GM23338 (cell line): ENCODE measurements at regions not wholly inside any gene's neighbourhood (a gene's known extent, or its start where the extent isn't known, plus 50 kb on each side); places are given as distances from the start of the nearest gene placed in this dataset.

Experiments used
- ATAC-seq: fragments of 200-7000 bp; cut with Tn5 transposase; 3 replicates; pipeline ENCODE4 v1.9.1; 2020
- DNase-seq: peaks from one replicate; pipeline ENCODE4 v3.0.0-alpha.2; 2015; ENCODE audit warnings: low spot score
- H2AFZ ChIP-seq: fragments of 200-600 bp; sonication (generic); 2 replicates; pipeline ENCODE4 v1.8.0; 2016; ENCODE audit warnings: antibody characterized with exemption, mild to moderate bottlenecking, moderate library complexity
- H3F3A ChIP-seq: fragments of 200-600 bp; sonication (generic); replicated peaks from 2 replicates; pipeline ENCODE4 v1.8.0; 2017; ENCODE audit warnings: antibody characterized with exemption, mixed run types, low read depth
- H3K27ac ChIP-seq: fragments of 200-600 bp; sonication (generic); 2 replicates; pipeline ENCODE4 v1.6.1; 2016; ENCODE audit warnings: low read depth
- H3K27me3 ChIP-seq: fragments of 200-600 bp; sonication (generic); 2 replicates; pipeline ENCODE4 v1.8.0; 2016; ENCODE audit warnings: mild to moderate bottlenecking, mixed run types, moderate library complexity; ENCODE audit not compliant: insufficient read depth
- H3K36me3 ChIP-seq: fragments of 200-600 bp; sonication (generic); 2 replicates; pipeline ENCODE4 v1.8.0; 2016; ENCODE audit warnings: mild to moderate bottlenecking; ENCODE audit not compliant: insufficient read depth
- H3K4me1 ChIP-seq: fragments of 200-600 bp; sonication (generic); 2 replicates; pipeline ENCODE4 v1.8.0; 2016; ENCODE audit warnings: mild to moderate bottlenecking, moderate library complexity; ENCODE audit not compliant: insufficient read depth
- H3K4me2 ChIP-seq: fragments of 200-600 bp; sonication (generic); 2 replicates; pipeline ENCODE4 v1.7.1; 2017; ENCODE audit warnings: mixed run types
- H3K4me3 ChIP-seq: fragments of 200-600 bp; sonication (generic); 2 replicates; pipeline ENCODE4 v1.6.1; 2016; ENCODE audit warnings: mixed run types
- H3K79me2 ChIP-seq: fragments of 200-600 bp; sonication (generic); replicated peaks from 2 replicates; pipeline ENCODE4 v1.8.0; 2017; ENCODE audit warnings: mild to moderate bottlenecking; ENCODE audit not compliant: insufficient read depth
- H3K9me2 ChIP-seq: fragments of 200-600 bp; sonication (generic); 2 replicates; pipeline ENCODE4 v1.8.0; 2017; ENCODE audit not compliant: insufficient read depth
- H4K20me1 ChIP-seq: fragments of 200-600 bp; sonication (generic); replicated peaks from 2 replicates; pipeline ENCODE4 v1.8.0; 2017; ENCODE audit warnings: mild to moderate bottlenecking; ENCODE audit not compliant: insufficient read depth
- H3K27ac Mint-ChIP-seq: 2 replicates; pipeline ENCODE4 v1.8.0; 2020; ENCODE audit warnings: inconsistent platforms, mild to moderate bottlenecking, moderate library complexity, mixed read lengths
- H3K27me3 Mint-ChIP-seq: 3 replicates; pipeline ENCODE4 v1.8.0; 2022; ENCODE audit warnings: low read depth, mild to moderate bottlenecking, moderate library complexity, mixed read lengths, inconsistent platforms; ENCODE audit not compliant: insufficient read depth, poor library complexity
- H3K36me3 Mint-ChIP-seq: 3 replicates; pipeline ENCODE4 v1.8.0; 2021; ENCODE audit warnings: low read depth, mild to moderate bottlenecking, inconsistent platforms, moderate library complexity, mixed read lengths
- H3K4me1 Mint-ChIP-seq: 3 replicates; pipeline ENCODE4 v1.8.0; 2020; ENCODE audit warnings: mild to moderate bottlenecking, inconsistent platforms, mixed read lengths
- H3K4me3 Mint-ChIP-seq: 3 replicates; pipeline ENCODE4 v1.8.0; 2021; ENCODE audit warnings: moderate library complexity, mild to moderate bottlenecking, inconsistent platforms, mixed read lengths
- H3K9me3 Mint-ChIP-seq: 3 replicates; pipeline ENCODE4 v1.8.0; 2020; ENCODE audit warnings: moderate library complexity, mild to moderate bottlenecking, inconsistent platforms, mixed read lengths
- CREB1 ChIP-seq: fragments of 250-450 bp; sonication (Bioruptor Pico); IDR thresholded peaks from 2 replicates; pipeline ENCODE4 v1.5.0; 2020; ENCODE audit warnings: low read depth, mild to moderate bottlenecking, moderate library complexity
- CTCF ChIP-seq, 2 experiments: fragments of 200-600 bp in 1 of 2; sonication (generic) in 1 of 2; conservative IDR thresholded peaks; 2 replicates each; pipeline versions ENCODE4 v1.5.1 to v1.6.1; 2016 to 2017; ENCODE audit warnings: antibody characterized with exemption in 2 of 2, low read depth in 2 of 2, mild to moderate bottlenecking in 2 of 2, moderate library complexity in 1 of 2
- ETS1 ChIP-seq: IDR thresholded peaks from 2 replicates; pipeline ENCODE4 v1.6.1; 2016; ENCODE audit warnings: antibody characterized with exemption
- EZH2 ChIP-seq: fragments of 200-600 bp; sonication (generic); IDR thresholded peaks from one replicate; pipeline ENCODE4 v1.8.0; 2017; ENCODE audit warnings: antibody characterized with exemption, mild to moderate bottlenecking, low read depth; ENCODE audit not compliant: unreplicated experiment
- EZH2phosphoT487 ChIP-seq: fragments of 200-600 bp; sonication (generic); IDR thresholded peaks from one replicate; pipeline ENCODE4 v1.8.1; 2018; ENCODE audit warnings: antibody characterized with exemption; ENCODE audit not compliant: unreplicated experiment
- NANOG ChIP-seq: IDR thresholded peaks from 2 replicates; pipeline ENCODE4 v1.6.1; 2016; ENCODE audit warnings: antibody characterized with exemption, borderline replicate concordance
- POLR2AphosphoS5 ChIP-seq: IDR thresholded peaks from 2 replicates; pipeline ENCODE4 v1.6.1; 2016; ENCODE audit warnings: antibody characterized with exemption, low read depth
- REST ChIP-seq: IDR thresholded peaks from one replicate; pipeline ENCODE4 v1.6.1; 2018; ENCODE audit warnings: antibody characterized with exemption; ENCODE audit not compliant: unreplicated experiment
- STAT1 ChIP-seq: IDR thresholded peaks from one replicate; pipeline ENCODE4 v1.6.1; 2016; ENCODE audit warnings: antibody characterized with exemption; ENCODE audit not compliant: unreplicated experiment
- ZNF114 ChIP-seq: fragments of 250-450 bp; sonication (Bioruptor Pico); IDR thresholded peaks from 2 replicates; pipeline ENCODE4 v1.5.0; 2020; ENCODE audit warnings: mild to moderate bottlenecking, moderate library complexity
- ZNF331 ChIP-seq: fragments of 250-450 bp; sonication (Bioruptor Pico); IDR thresholded peaks from 2 replicates; pipeline ENCODE4 v1.5.0; 2020; ENCODE audit warnings: low read depth, mild to moderate bottlenecking, moderate library complexity

DNA sequence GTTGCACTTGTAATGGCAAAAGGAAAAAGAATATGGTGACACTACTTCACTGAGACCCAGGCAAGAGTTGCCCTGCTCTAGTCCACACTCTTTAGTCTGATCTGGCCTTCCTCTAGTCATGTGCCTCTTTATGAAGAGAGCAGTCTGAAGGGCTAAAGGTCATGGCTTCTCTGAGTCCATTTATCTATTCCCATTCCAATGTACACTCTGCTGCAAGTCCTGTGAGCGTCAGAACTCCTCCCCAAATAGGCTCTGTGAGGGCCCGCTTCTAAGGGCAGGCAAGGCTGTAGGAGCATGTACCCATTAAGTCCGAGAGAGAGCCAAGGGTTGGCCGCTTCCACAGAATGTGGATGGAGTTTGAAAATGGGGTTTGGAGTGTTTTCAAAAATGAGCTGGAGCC, 209.3 kb downstream of the AHR start:
- H3F3A ChIP-seq: no peaks in the 10 kb centered on the region
- H3K9me2 ChIP-seq: no peaks in the 10 kb centered on the region
- no peak for ATAC-seq
- Mint-ChIP-seq H3K27ac (no peak overlapping the region), H3K36me3 (no peaks in the 10 kb centered on the region), H3K27me3 (no peaks in the 10 kb centered on the region), H3K4me3 (no peak overlapping the region), H3K4me1 (no peaks in the 10 kb centered on the region; the same call in 2 of the 3 replicates), H3K9me3 (no peaks in the 10 kb centered on the region)
- no peak overlapping the region for H2AFZ ChIP-seq
- peaks cover under 1% of the 10 kb centered on the region; the same call in 1 of the 2 replicates for H3K4me1 ChIP-seq
- TF ChIP-seq NANOG: no peak
- no peak for TF ChIP-seq EZH2
- no peak for TF ChIP-seq REST
- no peak for TF ChIP-seq CREB1 (CRISPR knock-in tag)
- TF ChIP-seq ZNF114 (CRISPR knock-in tag): no peak
- no peak for TF ChIP-seq EZH2phosphoT487
- TF ChIP-seq CTCF (conservative IDR thresholded peaks at IDR 0.05; ENCODE audit: low read depth in 2 of 2): no peak
- TF ChIP-seq POLR2AphosphoS5: no peak
- no peak for TF ChIP-seq ZNF331 (CRISPR knock-in tag)
- H3K79me2 ChIP-seq: no peaks in the 10 kb centered on the region
- no peaks in the 10 kb centered on the region for H4K20me1 ChIP-seq
- no peaks in the 10 kb centered on the region for H3K27me3 ChIP-seq
- no peak overlapping the region for H3K4me2 ChIP-seq
- no peak for DNase-seq
- H3K36me3 ChIP-seq: no peaks in the 10 kb centered on the region
- no peak overlapping the region for H3K27ac ChIP-seq
- H3K4me3 ChIP-seq: no peak overlapping the region

- no peaks in the 10 kb centered on the region for H3K9me3 Mint-ChIP-seq
- Histone ChIP-seq H3F3A (no peaks in the 10 kb centered on the region), H3K79me2 (no peaks in the 10 kb centered on the region), H3K36me3 (no peaks in the 10 kb centered on the region), H3K4me1 (no peaks in the 10 kb centered on the region), H4K20me1 (no peaks in the 10 kb centered on the region), H3K27me3 (no peaks in the 10 kb centered on the region), H3K4me3 (no peak overlapping the region), H3K27ac (no peak overlapping the region), H2AFZ (no peak overlapping the region), H3K4me2 (no peak overlapping the region), H3K9me2 (no peaks in the 10 kb centered on the region)
- no peaks in the 10 kb centered on the region for H3K4me1 Mint-ChIP-seq
- no peaks in the 10 kb centered on the region for H3K36me3 Mint-ChIP-seq
- no peaks in the 10 kb centered on the region for H3K27me3 Mint-ChIP-seq
- DNase-seq: no peak
- no peak for ATAC-seq
- no peak overlapping the region for H3K27ac Mint-ChIP-seq
- no peak overlapping the region for H3K4me3 Mint-ChIP-seq
- no peak for TF ChIP-seq POLR2AphosphoS5
- no peak for TF ChIP-seq ZNF114 (CRISPR knock-in tag)
- TF ChIP-seq ETS1: no peak
- no peak for TF ChIP-seq EZH2
- TF ChIP-seq EZH2phosphoT487: no peak
- no peak for TF ChIP-seq STAT1
- TF ChIP-seq NANOG: no peak
- no peak for TF ChIP-seq CREB1 (CRISPR knock-in tag)
Measured at GRCh38 chr7:17512181-17512675, 213.8 kb downstream of the AHR start.
